EL (cell line): ENCODE measurements at regions not wholly inside any gene's neighbourhood (a gene's known extent, or its start where the extent isn't known, plus 50 kb on each side); places are given as distances from the start of the nearest gene placed in this dataset.
A peak's percentile ranks its signal among the peaks of the same experiment; 100 is the strongest.

ENCODE experiments used
- DNase-seq: peaks from one replicate; pipeline ENCODE4 v3.0.0-alpha.2; 2016

GRCh38 chr15:35871812-35872211, 325.8 kb upstream of the DPH6 start:
- no peak for DNase-seq

GRCh38 chr15:35872577-35872976, 326.6 kb upstream of the DPH6 start:
- no peak for DNase-seq

GRCh38 chr15:35874260-35874905, 328.4 kb upstream of the DPH6 start:
- DNase-seq: peak; percentile 60

DNA sequence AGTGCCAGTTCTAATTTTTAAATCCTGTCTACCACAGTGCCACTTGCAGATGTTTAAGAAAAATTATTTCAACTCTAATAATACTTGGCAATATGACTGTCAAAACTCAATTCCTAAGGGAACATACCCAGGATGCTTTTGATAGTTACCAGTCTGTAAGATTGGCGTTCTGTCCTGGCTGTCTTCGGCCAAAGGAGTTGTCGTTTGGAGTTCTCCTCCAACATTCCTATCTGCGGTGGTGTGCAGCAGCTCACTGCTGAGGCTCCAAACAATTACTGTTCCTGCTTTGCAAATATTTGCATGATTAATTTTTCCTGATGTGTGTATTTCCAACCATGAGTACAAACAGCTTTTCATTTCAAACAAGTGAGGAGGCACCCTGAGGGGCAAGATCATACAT, 330.8 kb upstream of the DPH6 start:
- no peak for DNase-seq

GRCh38 chr15:35880896-35881295, 334.9 kb upstream of the DPH6 start:
- DNase-seq: no peak

DNA sequence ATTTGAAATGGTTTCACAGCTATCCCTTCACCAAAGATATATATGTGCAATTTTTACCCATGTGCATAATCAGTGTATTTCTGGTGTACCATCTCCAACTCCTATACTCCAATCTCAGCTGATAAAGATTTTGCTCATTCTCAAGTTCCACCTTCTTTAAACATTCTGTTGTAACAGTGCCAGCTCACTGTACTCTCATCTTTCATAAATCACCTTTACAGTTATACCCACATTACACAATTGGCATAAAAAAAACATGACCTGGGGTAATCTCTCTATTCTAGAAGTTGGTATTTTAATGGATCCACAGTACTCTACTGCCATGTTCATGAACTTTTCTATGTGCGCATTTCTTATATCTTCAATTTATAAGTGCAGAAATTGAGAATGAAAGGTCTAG, 339.9 kb upstream of the DPH6 start:
- no peak for DNase-seq

DNA sequence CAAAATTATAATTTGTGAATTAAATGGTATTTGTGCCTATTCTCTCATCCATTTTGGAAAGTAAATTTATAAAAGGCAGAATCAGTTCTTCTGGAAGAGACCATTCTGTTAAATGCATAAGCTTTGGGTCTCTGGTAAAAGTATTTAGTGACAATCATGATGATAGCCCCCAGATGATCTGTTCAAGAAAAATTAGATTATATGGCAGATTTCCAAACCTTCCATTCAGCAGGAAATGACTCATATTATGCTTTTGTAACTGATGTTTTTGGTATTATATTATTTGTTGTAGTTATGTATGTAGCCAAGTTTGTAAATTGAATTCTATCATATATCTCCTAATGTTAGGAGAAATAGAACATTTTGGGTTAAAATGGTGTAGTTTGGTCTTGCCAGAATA, 340.8 kb upstream of the DPH6 start:
- peak; percentile 49 for DNase-seq

DNA sequence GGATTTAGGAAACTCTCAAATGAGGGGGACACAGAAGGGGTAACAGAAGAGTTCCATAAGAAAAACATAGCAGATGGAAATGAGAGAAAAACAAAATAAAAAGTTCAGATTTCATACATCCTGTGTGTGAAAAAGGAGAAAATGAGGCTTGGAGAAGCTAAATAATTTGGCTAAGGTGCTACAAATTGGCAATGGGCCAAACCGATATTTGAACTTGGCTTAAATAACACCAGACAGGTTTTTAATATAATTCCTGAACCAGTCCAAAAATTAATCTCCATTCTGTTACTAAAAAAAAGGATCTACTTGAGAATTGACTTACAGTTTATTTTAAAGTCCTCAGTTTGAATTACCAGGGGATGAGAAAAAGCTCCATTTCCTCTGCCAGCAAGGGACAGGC, 342.9 kb upstream of the DPH6 start:
- DNase-seq: no peak

DNA sequence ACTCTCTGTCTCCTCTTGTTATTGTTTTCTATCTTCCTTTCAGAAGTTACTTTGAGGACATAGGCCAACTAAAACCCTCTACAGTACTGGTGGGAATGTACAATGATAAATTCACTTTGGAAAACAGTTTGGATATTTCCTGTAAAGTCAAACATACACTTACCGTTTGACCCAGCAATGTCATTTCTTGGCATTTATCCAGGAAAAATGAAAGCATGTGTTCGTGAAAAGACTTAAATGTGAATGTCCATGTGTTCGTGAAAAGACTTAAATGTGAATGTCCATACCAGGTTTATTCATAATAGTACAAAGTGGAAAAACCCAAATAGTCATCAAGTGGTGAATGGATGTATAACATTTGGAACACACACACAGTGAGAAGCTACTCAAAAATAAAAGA, 361.5 kb upstream of the DPH6 start:
- DNase-seq: no peak

- DNase-seq: no peak
Observed at GRCh38 chr15:35909414-35909813, 363.4 kb upstream of the DPH6 start.

GRCh38 chr15:35910227-35910626, 364.3 kb upstream of the DPH6 start:
- no peak for DNase-seq

GRCh38 chr15:35911052-35911777, 365.2 kb upstream of the DPH6 start:
- DNase-seq: no peak

DNA sequence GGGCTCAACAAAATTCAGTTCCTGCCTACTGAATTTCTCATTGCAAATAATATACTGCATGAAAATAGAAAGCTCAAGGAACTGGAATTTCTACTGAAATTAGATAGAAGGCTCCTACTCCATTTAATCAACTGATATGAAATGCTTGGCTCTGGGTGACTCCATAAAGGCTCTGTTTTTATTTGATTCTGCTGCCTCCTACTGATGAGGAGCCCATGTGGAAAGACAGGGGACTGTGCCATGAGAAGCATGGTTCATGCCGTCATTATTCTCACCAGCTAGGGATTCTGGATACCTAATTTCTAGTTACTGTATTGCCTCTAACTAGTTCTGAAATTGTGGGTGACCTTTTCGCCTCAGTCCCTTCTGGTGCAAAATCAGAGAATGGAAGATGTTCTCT, 366.2 kb upstream of the DPH6 start:
- DNase-seq: no peak

GRCh38 chr15:35914573-35914972, 368.6 kb upstream of the DPH6 start:
- no peak for DNase-seq

GRCh38 chr15:35921046-35921445, 375.1 kb upstream of the DPH6 start:
- no peak for DNase-seq

DNA sequence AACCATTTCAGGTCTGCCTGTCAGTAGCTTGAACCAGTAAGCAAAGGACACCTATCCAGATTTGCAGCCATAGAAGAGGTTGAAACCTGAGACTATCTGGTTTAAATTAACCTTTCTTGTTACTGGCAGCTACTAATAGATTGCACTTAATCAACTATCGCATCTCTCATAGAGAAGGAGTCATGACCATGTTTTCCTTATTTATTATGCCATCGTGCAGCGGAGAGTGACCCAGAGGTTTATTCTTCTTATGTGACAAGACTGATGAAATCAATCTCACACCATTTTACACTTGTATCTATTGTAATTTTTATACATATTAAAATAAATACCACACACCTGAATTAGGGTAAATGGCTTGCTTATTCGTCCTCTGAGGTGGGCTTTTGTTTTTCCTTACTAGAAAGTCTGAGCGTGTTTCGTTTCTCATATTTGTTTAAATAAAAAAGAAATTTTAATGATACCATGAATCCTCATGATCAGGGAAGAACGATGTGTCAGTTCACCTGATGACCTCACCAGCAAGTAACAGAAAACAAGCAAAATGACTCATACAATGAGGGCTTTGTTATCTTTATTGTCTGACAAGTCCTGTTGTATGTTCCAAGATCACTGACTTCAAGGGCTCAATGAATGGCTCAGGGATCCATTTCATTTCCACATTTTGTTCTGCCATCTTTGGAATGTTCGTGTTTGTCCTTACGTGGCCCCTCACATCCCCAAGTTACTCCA, 379.5 kb upstream of the DPH6 start:
- peak; percentile 5 for DNase-seq

GRCh38 chr15:35926007-35926380, 380.0 kb upstream of the DPH6 start:
- peak; percentile 44 for DNase-seq

GRCh38 chr15:35928847-35929246, 382.9 kb upstream of the DPH6 start:
- no peak for DNase-seq

GRCh38 chr15:35929740-35930444, 383.9 kb upstream of the DPH6 start:
- no peak for DNase-seq

DNA sequence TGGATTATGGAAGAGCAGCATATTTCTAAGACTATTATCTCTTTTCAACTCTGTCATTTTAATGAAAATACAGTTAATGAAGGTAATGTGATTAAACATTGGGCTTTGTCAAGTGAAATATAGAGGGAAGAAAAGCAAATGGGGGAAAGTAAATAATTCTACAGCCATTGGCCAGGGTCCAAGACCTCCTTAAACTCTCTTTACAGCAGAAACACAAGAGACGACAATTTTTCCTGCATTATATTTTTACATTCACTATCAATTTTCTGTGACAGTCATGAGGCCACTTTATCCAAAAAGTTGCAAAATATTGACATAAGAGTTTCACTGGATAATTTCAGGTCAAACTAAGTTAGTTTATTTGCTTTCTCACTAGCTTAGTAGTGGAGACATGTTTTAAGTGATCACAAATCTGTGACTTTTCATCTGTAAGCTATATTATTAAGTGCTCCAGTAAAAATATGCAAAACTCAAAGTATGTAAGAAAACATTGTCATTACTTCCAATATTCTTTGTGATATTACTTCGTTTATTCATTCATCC, 385.9 kb upstream of the DPH6 start:
- DNase-seq: no peak

GRCh38 chr15:35932531-35932930, 386.6 kb upstream of the DPH6 start:
- no peak for DNase-seq

GRCh38 chr15:35933531-35933930, 387.6 kb upstream of the DPH6 start:
- DNase-seq: no peak

- no peak for DNase-seq
Observed at GRCh38 chr15:35934383-35935049, 388.6 kb upstream of the DPH6 start.
